Loucy (cell line): ENCODE measurements at regions not wholly inside any gene's neighbourhood (a gene's known extent, or its start where the extent isn't known, plus 50 kb on each side); places are given as distances from the start of the nearest gene placed in this dataset.
A peak's percentile ranks its signal among the peaks of the same experiment; 100 is the strongest.

Experiments
- H2AFZ ChIP-seq: fragments of 200-600 bp; sonication (generic); 2 replicates; pipeline ENCODE4 v1.6.0; 2016; ENCODE audit warnings: antibody characterized with exemption, mild to moderate bottlenecking, low read length, moderate library complexity
- H3F3A ChIP-seq: fragments of 200-600 bp; 2 replicates; pipeline ENCODE4 v1.6.0; 2016; ENCODE audit warnings: antibody characterized with exemption, low read depth, mild to moderate bottlenecking
- H3K27me3 ChIP-seq: fragments of 200-600 bp; sonication (generic); 2 replicates; pipeline ENCODE4 v1.6.1; 2014; ENCODE audit warnings: low read length, mild to moderate bottlenecking; ENCODE audit not compliant: insufficient read depth, poor library complexity, severe bottlenecking
- H3K36me3 ChIP-seq: fragments of 200-600 bp; sonication (generic); 2 replicates; pipeline ENCODE4 v1.6.1; 2016; ENCODE audit warnings: low read length; ENCODE audit not compliant: insufficient read depth
- H3K4me1 ChIP-seq: fragments of 200-600 bp; sonication (generic); 2 replicates; pipeline ENCODE4 v1.5.1; 2014; ENCODE audit warnings: low read length, mild to moderate bottlenecking; ENCODE audit not compliant: insufficient read depth, poor library complexity, severe bottlenecking
- H3K4me2 ChIP-seq: fragments of 200-600 bp; sonication (generic); 2 replicates; pipeline ENCODE4 v1.6.0; 2014; ENCODE audit warnings: antibody characterized with exemption, low read length, low read depth, mild to moderate bottlenecking; ENCODE audit not compliant: poor library complexity, severe bottlenecking
- H3K4me3 ChIP-seq: fragments of 200-600 bp; sonication (generic); 2 replicates; pipeline ENCODE4 v1.5.1; 2014; ENCODE audit warnings: low read length, mild to moderate bottlenecking, mixed read lengths; ENCODE audit not compliant: poor library complexity, severe bottlenecking
- H3K79me2 ChIP-seq: fragments of 200-600 bp; sonication (generic); 2 replicates; pipeline ENCODE4 v1.6.1; 2014; ENCODE audit warnings: low read length; ENCODE audit not compliant: insufficient read depth
- H3K9ac ChIP-seq: fragments of 200-600 bp; sonication (generic); 2 replicates; pipeline ENCODE4 v1.6.0; 2014; ENCODE audit warnings: mild to moderate bottlenecking, low read depth, low read length, moderate library complexity; ENCODE audit not compliant: poor library complexity, severe bottlenecking
- H3K9me2 ChIP-seq: fragments of 200-600 bp; sonication (generic); replicated peaks from 2 replicates; pipeline ENCODE4 v1.6.1; 2016; ENCODE audit warnings: low read depth, low read length, mixed read lengths
- H3K9me3 ChIP-seq: fragments of 200-600 bp; sonication (generic); 2 replicates; pipeline ENCODE4 v1.6.1; 2014; ENCODE audit warnings: mild to moderate bottlenecking, antibody characterized with exemption, low read length, low read depth; ENCODE audit not compliant: insufficient read depth
- H4K20me1 ChIP-seq: fragments of 200-600 bp; sonication (generic); 2 replicates; pipeline ENCODE4 v1.6.0; 2014; ENCODE audit warnings: antibody characterized with exemption, low read length, mild to moderate bottlenecking; ENCODE audit not compliant: insufficient read depth, poor library complexity, severe bottlenecking
- EZH2phosphoT487 ChIP-seq: fragments of 200-600 bp; IDR thresholded peaks from 2 replicates; pipeline ENCODE4 v1.6.1; 2018; ENCODE audit warnings: antibody characterized with exemption, mild to moderate bottlenecking, moderate library complexity, borderline replicate concordance
- TF ChIP-seq, protein P1 (sequence below): fragments of 200-600 bp; sonication (generic); conservative IDR thresholded peaks from 2 replicates; pipeline ENCODE4 v1.5.1; 2014; ENCODE audit warnings: mild to moderate bottlenecking, antibody characterized with exemption, low read length

DNA sequence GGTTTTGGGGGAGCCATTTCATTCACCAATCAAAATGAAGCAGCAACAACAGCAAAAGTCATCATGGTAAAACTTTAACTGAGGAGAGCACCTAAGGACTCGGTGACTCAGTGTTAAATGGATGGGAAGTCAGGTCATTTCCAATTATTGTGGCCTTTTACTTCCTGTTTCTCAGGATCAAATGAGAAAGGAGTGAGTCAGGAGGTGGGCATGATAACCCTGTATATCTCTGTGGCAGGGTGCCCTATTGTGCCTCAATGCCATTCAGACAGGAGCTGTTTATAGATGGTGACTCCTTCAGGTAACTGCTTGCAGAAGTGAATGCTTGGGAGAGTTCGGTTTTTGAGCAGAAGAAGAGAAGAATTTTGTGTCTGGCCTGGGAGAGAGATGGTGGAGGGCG is 135.5 kb upstream of the CPM start:
- no peaks in the 10 kb centered on the region for H3K9me3 ChIP-seq
- no peaks in the 10 kb centered on the region for H3K36me3 ChIP-seq
- H3K4me2 ChIP-seq = no peak overlapping the region
- H3K4me1 ChIP-seq = no peaks in the 10 kb centered on the region
- no peaks in the 10 kb centered on the region for H3K27me3 ChIP-seq
- H3K9ac ChIP-seq = no peak overlapping the region
- H3K79me2 ChIP-seq = no peaks in the 10 kb centered on the region
- TF ChIP-seq, protein P1, sequence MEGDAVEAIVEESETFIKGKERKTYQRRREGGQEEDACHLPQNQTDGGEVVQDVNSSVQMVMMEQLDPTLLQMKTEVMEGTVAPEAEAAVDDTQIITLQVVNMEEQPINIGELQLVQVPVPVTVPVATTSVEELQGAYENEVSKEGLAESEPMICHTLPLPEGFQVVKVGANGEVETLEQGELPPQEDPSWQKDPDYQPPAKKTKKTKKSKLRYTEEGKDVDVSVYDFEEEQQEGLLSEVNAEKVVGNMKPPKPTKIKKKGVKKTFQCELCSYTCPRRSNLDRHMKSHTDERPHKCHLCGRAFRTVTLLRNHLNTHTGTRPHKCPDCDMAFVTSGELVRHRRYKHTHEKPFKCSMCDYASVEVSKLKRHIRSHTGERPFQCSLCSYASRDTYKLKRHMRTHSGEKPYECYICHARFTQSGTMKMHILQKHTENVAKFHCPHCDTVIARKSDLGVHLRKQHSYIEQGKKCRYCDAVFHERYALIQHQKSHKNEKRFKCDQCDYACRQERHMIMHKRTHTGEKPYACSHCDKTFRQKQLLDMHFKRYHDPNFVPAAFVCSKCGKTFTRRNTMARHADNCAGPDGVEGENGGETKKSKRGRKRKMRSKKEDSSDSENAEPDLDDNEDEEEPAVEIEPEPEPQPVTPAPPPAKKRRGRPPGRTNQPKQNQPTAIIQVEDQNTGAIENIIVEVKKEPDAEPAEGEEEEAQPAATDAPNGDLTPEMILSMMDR = no peak
- TF ChIP-seq EZH2phosphoT487 = no peak
- H3K4me3 ChIP-seq = no peak overlapping the region
- H3F3A ChIP-seq = no peaks in the 10 kb centered on the region
- H2AFZ ChIP-seq = no peak overlapping the region
- H4K20me1 ChIP-seq = no peaks in the 10 kb centered on the region
- no peaks in the 10 kb centered on the region for H3K9me2 ChIP-seq

DNA sequence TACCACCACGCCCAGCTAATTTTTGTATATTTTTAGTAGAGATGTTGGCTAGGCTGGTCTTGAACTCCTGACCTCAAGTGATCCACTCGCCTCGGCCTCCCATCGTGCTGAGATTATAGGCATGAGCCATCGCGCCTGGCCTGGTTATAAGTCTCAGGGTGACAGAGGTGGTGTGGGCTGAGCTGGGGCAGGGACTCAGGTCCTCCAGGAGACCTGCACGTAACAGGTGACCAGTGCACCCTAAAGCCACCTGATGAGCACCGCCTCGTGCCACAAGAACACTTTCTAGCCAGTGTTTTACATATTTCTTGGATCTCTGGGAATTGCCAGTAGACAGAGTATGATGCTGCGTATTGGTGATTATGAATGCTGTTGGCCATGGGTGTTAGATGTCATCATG is 136.5 kb upstream of the CPM start:
- no peak overlapping the region for H3K4me2 ChIP-seq
- no peak overlapping the region for H3K9ac ChIP-seq
- no peak for TF ChIP-seq EZH2phosphoT487
- TF ChIP-seq, protein P1 = no peak
- no peaks in the 10 kb centered on the region for H3K27me3 ChIP-seq
- no peak overlapping the region for H3K4me3 ChIP-seq
- H3K9me2 ChIP-seq = no peaks in the 10 kb centered on the region
- H2AFZ ChIP-seq = no peak overlapping the region
- H3K36me3 ChIP-seq = no peaks in the 10 kb centered on the region
- no peaks in the 10 kb centered on the region for H3K4me1 ChIP-seq
- no peaks in the 10 kb centered on the region for H3F3A ChIP-seq
- no peaks in the 10 kb centered on the region for H3K79me2 ChIP-seq
- no peaks in the 10 kb centered on the region for H3K9me3 ChIP-seq
- no peaks in the 10 kb centered on the region for H4K20me1 ChIP-seq

DNA sequence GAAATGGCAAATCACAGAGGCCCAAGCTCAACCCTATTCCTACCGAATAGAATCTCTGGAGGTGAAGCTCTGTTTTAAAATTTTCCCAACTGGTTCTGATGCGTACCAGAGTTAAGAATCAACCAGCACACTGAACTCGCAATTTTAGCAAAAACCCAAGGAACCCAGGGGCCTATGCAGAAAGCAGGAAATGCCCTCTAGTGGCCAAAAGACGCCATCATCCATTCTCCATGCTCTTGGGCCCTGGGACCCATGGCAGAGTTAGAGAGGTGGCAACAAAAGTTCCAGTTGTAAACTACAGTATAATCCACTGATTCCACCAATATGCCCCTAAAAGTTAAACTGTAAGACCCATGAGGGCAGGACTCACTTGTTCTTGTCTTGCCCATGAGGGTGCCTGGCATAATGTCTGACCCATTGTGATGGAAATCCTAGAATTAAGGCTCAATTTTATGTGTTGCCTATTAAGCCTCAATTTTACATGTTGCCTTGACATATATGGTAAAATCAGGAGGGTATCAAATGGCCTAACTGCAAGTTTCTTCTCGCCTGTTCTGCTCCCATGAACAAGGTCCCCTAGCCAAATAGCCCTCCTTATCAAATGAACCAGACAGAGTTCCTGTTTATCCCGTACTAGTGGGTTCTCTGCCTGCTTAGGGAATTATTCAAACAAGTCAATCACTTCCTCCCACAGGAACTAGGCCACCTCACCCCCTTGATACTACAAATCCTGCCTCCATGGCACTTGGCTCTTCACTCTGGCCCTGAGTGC is 137.5 kb upstream of the CPM start:
- no peaks in the 10 kb centered on the region for H3K9me3 ChIP-seq
- no peaks in the 10 kb centered on the region for H3K79me2 ChIP-seq
- H3K9me2 ChIP-seq = no peaks in the 10 kb centered on the region
- no peaks in the 10 kb centered on the region for H4K20me1 ChIP-seq
- H3K27me3 ChIP-seq = no peaks in the 10 kb centered on the region
- H3K4me2 ChIP-seq = no peak overlapping the region
- no peaks in the 10 kb centered on the region for H3K36me3 ChIP-seq
- H2AFZ ChIP-seq = peak overlapping the region; percentile 32; the same call in 1 of the 2 replicates
- H3K9ac ChIP-seq = no peak overlapping the region
- TF ChIP-seq EZH2phosphoT487 = no peak
- TF ChIP-seq, protein P1 = peak; percentile 98
- no peak overlapping the region for H3K4me3 ChIP-seq
- no peaks in the 10 kb centered on the region for H3K4me1 ChIP-seq
- no peaks in the 10 kb centered on the region for H3F3A ChIP-seq
